Psoas muscle (tissue), 7 donors: ENCODE measurements at regions not wholly inside any gene's neighbourhood (a gene's known extent, or its start where the extent isn't known, plus 50 kb on each side); places are given as distances from the start of the nearest gene placed in this dataset.

ENCODE experiments used
- ATAC-seq, 4 donors: fragments of 200-7000 bp; cut with Tn5 transposase; one replicate each; pipeline ENCODE4 v1.9.1; 2020; ENCODE audit warnings: moderate library complexity in 3 of 4, mild to moderate bottlenecking in 2 of 4
- DNase-seq, 2 donors: peaks; one replicate each; pipeline ENCODE4 v3.0.0-alpha.2; 2020
- H3K27ac ChIP-seq: fragments of 200-600 bp; one replicate; pipeline ENCODE4 v1.8.0; 2022
- H3K27me3 ChIP-seq, 3 donors: fragments of 200-600 bp in 1 of 3; one replicate each; pipeline versions ENCODE4 v1.6.1 to v1.8.0; 2013 to 2022; ENCODE audit warnings: low read length in 2 of 3, mild to moderate bottlenecking in 2 of 3, moderate library complexity in 1 of 3; ENCODE audit not compliant: insufficient read depth in 3 of 3
- H3K36me3 ChIP-seq, 2 donors: fragments of 200-600 bp in 1 of 2; one replicate each; pipeline versions ENCODE4 v1.6.1 to v1.8.0; 2013 to 2022; ENCODE audit warnings: low read depth in 1 of 2, mild to moderate bottlenecking in 1 of 2, moderate library complexity in 1 of 2; ENCODE audit not compliant: insufficient read depth in 1 of 2
- H3K4me1 ChIP-seq: fragments of 200-600 bp; one replicate; pipeline ENCODE4 v1.8.0; 2022
- H3K4me3 ChIP-seq: fragments of 200-600 bp; one replicate; pipeline ENCODE4 v1.8.0; 2022; ENCODE audit warnings: mild to moderate bottlenecking
- H3K9me3 ChIP-seq: fragments of 200-600 bp; one replicate; pipeline ENCODE4 v1.8.0; 2022
- WGBS, 3 donors: extraction: QIAGEN DNeasy Blood & Tissue Kit; methylation state at CpG; one replicate each; pipeline versions ENCODE4 v1.1.6 to v1.1.7; 2013; 5-methylcytosine and 5-hydroxymethylcytosine counted together
- intact Hi-C, 2 donors: fragments of 100-400 bp; cut with DNase I; formaldehyde crosslinking; loops; one replicate each; pipeline versions ENCODE4 v1.11.0 to v1.14.2; 2022
- TF ChIP-seq, protein P1 (sequence below): fragments of 200-600 bp; IDR thresholded peaks from one replicate; pipeline ENCODE4 v1.8.0; 2022; ENCODE audit warnings: antibody characterized with exemption
- donor health status: healthy with polysubstance abuse.
- donor health status: DM: no; HTN: no; CAD: no; lungs with moderate emphysema.
- donor health status: Bipolar disorder and iron deficiency.
- donor health status: healthy.
- donor health status: DM: yes; HTN: yes; CAD: no.
- donor health status: DM: no; HTN: no; CAD: no.
- donor health status: DM: yes; HTN: yes; CAD: no.

GRCh38 chr14:25848601-25849000 is 749.2 kb downstream of the NOVA1 start:
- no peak overlapping the region for H3K4me3 ChIP-seq
- H3K27me3 ChIP-seq, result no peaks in the 10 kb centered on the region
- intact Hi-C loops, result no loop called here
- H3K27ac ChIP-seq, result no peak overlapping the region
- no peak for ATAC-seq
- no peaks in the 10 kb centered on the region for H3K4me1 ChIP-seq
- H3K9me3 ChIP-seq, result no peaks in the 10 kb centered on the region
- DNase-seq, result no peak
- H3K36me3 ChIP-seq, result no peaks in the 10 kb centered on the region
- TF ChIP-seq, protein P1, sequence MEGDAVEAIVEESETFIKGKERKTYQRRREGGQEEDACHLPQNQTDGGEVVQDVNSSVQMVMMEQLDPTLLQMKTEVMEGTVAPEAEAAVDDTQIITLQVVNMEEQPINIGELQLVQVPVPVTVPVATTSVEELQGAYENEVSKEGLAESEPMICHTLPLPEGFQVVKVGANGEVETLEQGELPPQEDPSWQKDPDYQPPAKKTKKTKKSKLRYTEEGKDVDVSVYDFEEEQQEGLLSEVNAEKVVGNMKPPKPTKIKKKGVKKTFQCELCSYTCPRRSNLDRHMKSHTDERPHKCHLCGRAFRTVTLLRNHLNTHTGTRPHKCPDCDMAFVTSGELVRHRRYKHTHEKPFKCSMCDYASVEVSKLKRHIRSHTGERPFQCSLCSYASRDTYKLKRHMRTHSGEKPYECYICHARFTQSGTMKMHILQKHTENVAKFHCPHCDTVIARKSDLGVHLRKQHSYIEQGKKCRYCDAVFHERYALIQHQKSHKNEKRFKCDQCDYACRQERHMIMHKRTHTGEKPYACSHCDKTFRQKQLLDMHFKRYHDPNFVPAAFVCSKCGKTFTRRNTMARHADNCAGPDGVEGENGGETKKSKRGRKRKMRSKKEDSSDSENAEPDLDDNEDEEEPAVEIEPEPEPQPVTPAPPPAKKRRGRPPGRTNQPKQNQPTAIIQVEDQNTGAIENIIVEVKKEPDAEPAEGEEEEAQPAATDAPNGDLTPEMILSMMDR, result no peak
- 43 to 72% (median 72%) methylated on average over 2 of the region's 2 CpGs for WGBS, 3 donors

DNA sequence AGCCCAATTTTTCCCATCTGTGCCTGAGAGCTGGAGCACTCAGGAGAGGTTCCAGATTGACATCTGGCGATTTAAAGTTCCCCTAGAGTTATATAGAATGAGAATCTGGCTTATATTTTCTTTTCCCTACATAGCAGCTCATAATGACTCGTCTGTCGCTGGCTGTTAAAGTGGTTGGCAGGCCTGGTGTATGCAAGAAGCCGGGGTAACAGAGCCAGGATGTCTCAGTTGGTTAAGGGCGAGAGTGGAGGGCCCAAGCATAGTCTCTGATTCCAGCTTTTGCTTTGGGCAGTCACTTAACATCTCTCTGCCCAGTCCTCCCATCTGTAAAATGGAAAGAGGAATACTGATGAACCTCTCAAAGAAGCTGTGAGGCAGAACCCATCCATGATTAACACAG is 751.6 kb downstream of the NOVA1 start:
- Histone ChIP-seq H3K9me3 (no peaks in the 10 kb centered on the region), H3K36me3 (no peaks in the 10 kb centered on the region), H3K27ac (no peak overlapping the region), H3K4me3 (no peak overlapping the region), H3K27me3 (no peaks in the 10 kb centered on the region), H3K4me1 (no peaks in the 10 kb centered on the region)
- ATAC-seq, result no peak
- WGBS, 3 donors, result 73 to 77% (median 76%) methylated on average over 5 of the region's 5 CpGs
- DNase-seq, result no peak
- TF ChIP-seq, protein P1, result no peak
- intact Hi-C loops, result no loop called here

- Histone ChIP-seq H3K27ac (no peak overlapping the region), H3K4me1 (no peaks in the 10 kb centered on the region), H3K4me3 (no peak overlapping the region), H3K36me3 (no peaks in the 10 kb centered on the region), H3K27me3 (no peaks in the 10 kb centered on the region), H3K9me3 (no peaks in the 10 kb centered on the region)
- DNase-seq (no peak), ATAC-seq (no peak)
- TF ChIP-seq, protein P1, result no peak
- 44 to 53% (median 50%) methylated on average over 5 of the region's 5 CpGs for WGBS, 3 donors
- intact Hi-C loops, result no loop called here
These were observed 754.1 kb downstream of the NOVA1 start for GRCh38 chr14:25843481-25844470.

- Histone ChIP-seq H3K4me3 (no peak overlapping the region), H3K27ac (no peak overlapping the region), H3K9me3 (no peaks in the 10 kb centered on the region), H3K36me3 (no peaks in the 10 kb centered on the region), H3K4me1 (no peaks in the 10 kb centered on the region), H3K27me3 (no peaks in the 10 kb centered on the region)
- TF ChIP-seq, protein P1, result no peak
- WGBS, 3 donors, result 56 to 66% (median 58%) methylated on average over 2 of the region's 2 CpGs
- intact Hi-C loops, result no loop called here
- ATAC-seq (no peak), DNase-seq (no peak)
These were observed 756.6 kb downstream of the NOVA1 start for GRCh38 chr14:25841226-25841625.
